MCF 10A (cell line): ENCODE measurements at regions not wholly inside any gene's neighbourhood (a gene's known extent, or its start where the extent isn't known, plus 50 kb on each side); places are given as distances from the start of the nearest gene placed in this dataset.

Source experiments
- BruUV-seq: library from RNA; stranded (reverse); fragments of 400-500 nt; replicated peaks from 2 replicates; lab custom pipeline; 2021; lab: Mats Ljungman, UMichigan
- CTCF ChIA-PET: fragments of 300-600 bp; sonication (Branson Sonifier 250); formaldehyde crosslinking; extraction: SDS; loops from one replicate; lab custom pipeline; 2021; ENCODE audit warnings: antibody characterized with exemption, inconsistent platforms; lab: Yijun Ruan, JAX
- POLR2A ChIA-PET: fragments of 300-600, 350-650 bp; sonication (Branson Sonifier 250); formaldehyde crosslinking; extraction: SDS; loops from one replicate; lab custom pipeline; 2020; ENCODE audit warnings: antibody characterized with exemption, inconsistent platforms; lab: Yijun Ruan, JAX
- DNase-seq: peaks from one replicate; pipeline ENCODE4 v3.0.0-alpha.2; 2018; ENCODE audit not compliant: unreplicated experiment
- H3K27ac Mint-ChIP-seq: one replicate; pipeline ENCODE4 v1.8.0; 2022; ENCODE audit warnings: mild to moderate bottlenecking, low read depth, mixed read lengths; ENCODE audit not compliant: unreplicated experiment
- H3K27me3 Mint-ChIP-seq: one replicate; pipeline ENCODE4 v1.8.0; 2022; ENCODE audit warnings: mixed read lengths; ENCODE audit not compliant: insufficient read depth, unreplicated experiment
- H3K36me3 Mint-ChIP-seq: one replicate; pipeline ENCODE4 v1.8.0; 2022; ENCODE audit warnings: mild to moderate bottlenecking, moderate library complexity, mixed read lengths; ENCODE audit not compliant: insufficient read depth, unreplicated experiment
- H3K4me1 Mint-ChIP-seq: one replicate; pipeline ENCODE4 v1.8.0; 2022; ENCODE audit warnings: mixed read lengths; ENCODE audit not compliant: insufficient read depth, unreplicated experiment
- H3K4me3 Mint-ChIP-seq: one replicate; pipeline ENCODE4 v1.8.0; 2022; ENCODE audit warnings: mild to moderate bottlenecking, moderate library complexity, mixed read lengths; ENCODE audit not compliant: unreplicated experiment
- H3K9me3 Mint-ChIP-seq: one replicate; pipeline ENCODE4 v1.8.0; 2022; ENCODE audit warnings: mixed read lengths; ENCODE audit not compliant: unreplicated experiment
- CTCF ChIP-seq: fragments of 200-600 bp; IDR thresholded peaks from one replicate; pipeline ENCODE4 v1.8.0; 2022; ENCODE audit warnings: antibody characterized with exemption, mild to moderate bottlenecking; ENCODE audit not compliant: unreplicated experiment
- intact Hi-C: fragments of 100-400 bp; cut with micrococcal nuclease; formaldehyde crosslinking; loops from 2 replicates; pipeline ENCODE4 v1.14.1; 2022

DNA sequence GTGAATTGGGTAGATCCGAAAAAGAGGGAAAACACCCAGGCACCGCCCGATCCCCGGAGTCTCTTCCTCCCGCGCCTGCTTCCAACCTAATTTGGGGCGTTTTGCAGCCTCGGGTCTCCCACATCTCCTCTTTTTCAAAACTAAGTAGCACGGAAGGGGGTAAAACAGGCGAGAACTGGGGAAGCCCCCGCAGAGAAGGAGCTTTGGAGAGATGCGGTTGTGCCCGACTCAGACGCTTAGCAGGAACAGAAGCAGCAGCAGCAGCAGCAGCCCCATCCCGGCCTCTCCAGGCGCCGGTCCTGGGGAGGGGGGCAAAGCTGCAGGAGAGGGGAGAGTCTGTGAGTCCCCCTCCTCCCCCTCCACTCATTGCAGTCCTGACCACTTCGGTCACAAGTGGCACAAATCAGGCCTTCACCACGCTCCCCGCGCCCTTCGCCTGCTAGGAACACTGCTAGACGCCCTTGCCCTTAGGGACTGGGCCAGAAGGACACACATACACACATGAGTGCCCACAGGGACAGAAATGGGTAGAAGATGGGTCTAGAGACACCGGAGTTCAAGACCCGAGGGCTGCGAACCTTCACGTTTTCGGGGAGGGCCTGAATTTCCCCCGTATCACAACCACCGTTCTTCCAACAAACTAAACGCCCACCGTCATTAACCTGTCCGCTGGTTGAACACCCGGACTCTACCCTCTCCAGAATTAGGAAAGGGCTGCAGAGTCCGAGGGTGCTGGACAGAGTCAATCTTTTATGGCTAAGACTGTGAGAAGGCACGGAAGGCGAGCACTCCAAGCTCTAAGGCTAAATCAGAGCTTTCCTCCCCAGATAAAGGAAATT is 98.3 kb upstream of the HSD17B12 start:
- H3K36me3 Mint-ChIP-seq: no peaks in the 10 kb centered on the region
- H3K27ac Mint-ChIP-seq: no peak overlapping the region
- TF ChIP-seq CTCF: no peak
- BruUV-seq: no TSS peak
- CTCF ChIA-PET: interaction anchor here (0.6 to 1.2 kb wide), 3 partner anchors 16 to 206 kb away, joined by 3 to 4 read pairs (median 3); no protein-coding TSS in a partner anchor
- POLR2A ChIA-PET: no interaction called here
- peaks cover under 1% of the 10 kb centered on the region for H3K4me1 Mint-ChIP-seq
- no peak overlapping the region for H3K4me3 Mint-ChIP-seq
- peaks cover 66% of the 10 kb centered on the region for H3K27me3 Mint-ChIP-seq
- no peak for DNase-seq
- intact Hi-C loops: no loop called here
- H3K9me3 Mint-ChIP-seq: no peaks in the 10 kb centered on the region

DNA sequence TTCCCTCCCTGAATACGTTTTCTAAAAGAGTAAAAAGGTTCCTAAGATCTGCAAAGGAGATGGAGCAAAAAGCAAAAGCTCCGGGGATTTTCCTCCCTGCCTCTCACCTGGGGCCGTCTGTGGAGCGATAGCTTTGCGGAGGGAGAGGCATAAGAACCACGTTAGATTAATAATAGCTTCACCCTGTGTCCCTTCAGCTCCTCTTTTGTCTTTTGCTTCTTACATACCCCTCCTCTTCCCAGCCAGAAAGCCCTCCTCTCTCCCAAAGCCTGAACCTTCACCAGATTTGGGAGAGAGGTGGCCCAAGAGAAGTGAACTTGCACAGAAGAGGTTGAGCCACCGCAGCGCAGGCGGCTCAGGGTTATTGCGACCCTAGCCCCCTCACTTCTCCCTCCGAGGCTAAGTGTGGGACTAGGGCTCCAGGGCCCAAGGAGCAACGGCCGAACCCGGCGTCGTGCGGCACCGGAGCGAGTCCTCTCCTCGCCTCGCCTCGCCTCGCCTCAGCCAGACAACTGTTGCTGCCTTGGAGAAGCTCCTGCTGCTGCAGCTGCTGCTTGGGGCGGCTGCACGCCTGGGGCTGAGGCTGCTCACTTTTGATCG is 97.6 kb upstream of the HSD17B12 start:
- Mint-ChIP-seq H3K9me3 (no peaks in the 10 kb centered on the region), H3K27ac (no peak overlapping the region), H3K4me3 (no peak overlapping the region), H3K27me3 (peaks cover 66% of the 10 kb centered on the region), H3K36me3 (no peaks in the 10 kb centered on the region), H3K4me1 (no peaks in the 10 kb centered on the region)
- DNase-seq: no peak
- POLR2A ChIA-PET: no interaction called here
- TF ChIP-seq CTCF: no peak
- BruUV-seq: no TSS peak
- intact Hi-C loops: no loop called here
- CTCF ChIA-PET: interaction anchor here (0.7 to 1.2 kb wide), 4 partner anchors 7 to 205 kb away, joined by 3 to 4 read pairs (median 3); no protein-coding TSS in a partner anchor

- CTCF ChIA-PET: interaction anchor here (0.6 to 0.7 kb wide), 3 partner anchors 8 to 91 kb away, joined by 3 to 4 read pairs (median 3); no protein-coding TSS in a partner anchor
These were observed 97.0 kb upstream of the HSD17B12 start for GRCh38 chr11:43583548-43583947.

More at GRCh38 chr11:43583548-43583947, 97.0 kb upstream of the HSD17B12 start:
- no peak overlapping the region for H3K4me3 Mint-ChIP-seq
- peaks cover 63% of the 10 kb centered on the region for H3K27me3 Mint-ChIP-seq
- TF ChIP-seq CTCF: no peak
- POLR2A ChIA-PET: no interaction called here
- intact Hi-C loops: no loop called here
- DNase-seq: no peak
- H3K4me1 Mint-ChIP-seq: no peaks in the 10 kb centered on the region
- H3K27ac Mint-ChIP-seq: no peak overlapping the region
- BruUV-seq: no TSS peak
- no peaks in the 10 kb centered on the region for H3K36me3 Mint-ChIP-seq
- no peaks in the 10 kb centered on the region for H3K9me3 Mint-ChIP-seq
